ENCODE measurements at regions not wholly inside any gene's neighbourhood (a gene's known extent, or its start where the extent isn't known, plus 50 kb on each side); places are given as distances from the start of the nearest gene placed in this dataset.
A peak's percentile ranks its signal among the peaks of the same experiment; 100 is the strongest.

- TF ChIP-seq, protein P1, sequence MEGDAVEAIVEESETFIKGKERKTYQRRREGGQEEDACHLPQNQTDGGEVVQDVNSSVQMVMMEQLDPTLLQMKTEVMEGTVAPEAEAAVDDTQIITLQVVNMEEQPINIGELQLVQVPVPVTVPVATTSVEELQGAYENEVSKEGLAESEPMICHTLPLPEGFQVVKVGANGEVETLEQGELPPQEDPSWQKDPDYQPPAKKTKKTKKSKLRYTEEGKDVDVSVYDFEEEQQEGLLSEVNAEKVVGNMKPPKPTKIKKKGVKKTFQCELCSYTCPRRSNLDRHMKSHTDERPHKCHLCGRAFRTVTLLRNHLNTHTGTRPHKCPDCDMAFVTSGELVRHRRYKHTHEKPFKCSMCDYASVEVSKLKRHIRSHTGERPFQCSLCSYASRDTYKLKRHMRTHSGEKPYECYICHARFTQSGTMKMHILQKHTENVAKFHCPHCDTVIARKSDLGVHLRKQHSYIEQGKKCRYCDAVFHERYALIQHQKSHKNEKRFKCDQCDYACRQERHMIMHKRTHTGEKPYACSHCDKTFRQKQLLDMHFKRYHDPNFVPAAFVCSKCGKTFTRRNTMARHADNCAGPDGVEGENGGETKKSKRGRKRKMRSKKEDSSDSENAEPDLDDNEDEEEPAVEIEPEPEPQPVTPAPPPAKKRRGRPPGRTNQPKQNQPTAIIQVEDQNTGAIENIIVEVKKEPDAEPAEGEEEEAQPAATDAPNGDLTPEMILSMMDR (IDR thresholded peaks at IDR 0.05), result no peak
- no peak for DNase-seq (ENCODE audit: low spot score)
- no peak overlapping the region for H3K27ac ChIP-seq
- no peak overlapping the region for H3K4me3 ChIP-seq
Observed at GRCh38 chr5:2696156-2696807, 55.2 kb downstream of the IRX2 start.

DNA sequence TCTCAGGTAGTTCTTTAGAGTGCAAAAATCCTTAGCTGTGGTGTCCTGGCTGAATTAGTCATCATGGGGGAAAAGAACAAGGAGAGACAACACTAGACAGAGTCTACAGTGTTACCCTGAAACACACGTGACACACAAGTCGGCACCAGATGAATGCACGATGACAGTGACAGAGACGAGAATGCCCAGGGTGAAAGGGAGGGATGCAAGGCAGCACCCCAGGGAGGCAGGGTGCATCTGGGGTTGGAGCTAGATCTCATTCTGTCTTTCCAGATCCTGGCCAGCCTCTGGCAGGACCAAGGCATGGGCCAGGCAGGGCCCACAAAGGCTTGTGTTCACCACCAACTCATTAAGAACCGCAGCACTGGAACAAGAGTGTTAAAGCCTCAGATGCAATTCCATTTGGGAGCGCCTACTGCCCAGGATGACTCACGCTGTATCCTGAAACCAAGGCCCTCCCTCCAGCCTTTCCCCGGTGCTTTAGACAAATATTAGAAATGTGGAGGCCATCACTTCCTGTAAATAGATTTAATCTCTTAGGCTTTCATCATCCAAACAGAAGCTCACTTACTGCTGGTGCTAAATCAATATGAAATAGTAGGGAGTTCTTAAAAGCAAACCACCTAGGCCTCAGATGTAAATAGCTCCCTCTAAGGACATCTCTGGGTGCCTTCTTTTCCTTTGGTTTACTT lies 56.1 kb downstream of the IRX2 start:
- Histone ChIP-seq H3K4me3 (no peak overlapping the region), H3K27ac (no peak overlapping the region)
- peak; percentile 56 for DNase-seq (ENCODE audit: low spot score)
- TF ChIP-seq, protein P1 (IDR thresholded peaks at IDR 0.05), result no peak

DNA sequence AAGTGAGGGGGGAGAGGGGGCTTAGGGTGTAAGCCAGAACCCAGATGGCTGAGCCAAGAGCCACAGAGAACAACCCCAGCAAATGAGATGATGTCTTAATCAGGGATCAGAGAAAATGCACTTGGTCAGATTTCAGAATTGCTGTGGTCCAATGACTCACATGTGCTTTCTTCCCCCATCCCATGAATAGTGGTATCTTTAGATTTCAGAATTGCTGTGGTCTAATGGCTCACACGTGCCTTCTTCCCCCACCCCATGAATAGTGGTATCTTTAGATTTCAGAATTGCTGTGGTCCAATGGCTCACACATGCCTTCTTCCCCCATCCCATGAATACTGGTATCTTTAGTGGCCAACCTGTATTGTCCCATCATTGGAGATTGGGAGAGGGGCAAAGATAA lies 59.9 kb downstream of the IRX2 start:
- H3K4me3 ChIP-seq, result no peak overlapping the region
- no peak overlapping the region for H3K27ac ChIP-seq
- DNase-seq (ENCODE audit: low spot score), result peak; percentile 4
- TF ChIP-seq, protein P1 (IDR thresholded peaks at IDR 0.05), result no peak

DNA sequence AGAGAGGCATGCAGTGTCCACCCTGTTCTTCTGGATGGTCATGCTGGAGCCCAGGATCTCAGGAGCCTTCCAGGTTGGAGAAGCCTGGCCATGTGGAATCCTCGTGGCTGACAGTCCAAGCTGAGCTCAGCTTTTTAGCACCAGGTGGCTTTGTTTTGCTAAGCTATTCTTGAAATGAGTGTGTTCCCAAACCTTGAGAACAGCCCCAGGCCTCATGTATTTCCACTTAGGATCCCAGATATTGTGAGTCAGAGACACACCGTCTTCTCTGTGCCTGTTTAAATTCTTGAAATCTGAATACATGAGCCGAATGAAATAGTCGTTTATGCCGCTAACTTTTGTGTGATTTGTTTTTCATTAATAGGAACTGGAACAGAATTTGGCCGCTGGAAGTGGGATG lies 61.2 kb downstream of the IRX2 start:
- H3K27ac ChIP-seq, result no peak overlapping the region
- TF ChIP-seq, protein P1 (IDR thresholded peaks at IDR 0.05), result no peak

GRCh38 chr5:2688586-2688985 lies 62.9 kb downstream of the IRX2 start:
- TF ChIP-seq, protein P1 (IDR thresholded peaks at IDR 0.05), result no peak
- Histone ChIP-seq H3K27ac (no peak overlapping the region), H3K4me3 (no peak overlapping the region)
- DNase-seq (ENCODE audit: low spot score), result no peak

More for the DNA sequence above, 61.2 kb downstream of the IRX2 start:
- DNase-seq (ENCODE audit: low spot score), result no peak
- H3K4me3 ChIP-seq, result no peak overlapping the region

DNA sequence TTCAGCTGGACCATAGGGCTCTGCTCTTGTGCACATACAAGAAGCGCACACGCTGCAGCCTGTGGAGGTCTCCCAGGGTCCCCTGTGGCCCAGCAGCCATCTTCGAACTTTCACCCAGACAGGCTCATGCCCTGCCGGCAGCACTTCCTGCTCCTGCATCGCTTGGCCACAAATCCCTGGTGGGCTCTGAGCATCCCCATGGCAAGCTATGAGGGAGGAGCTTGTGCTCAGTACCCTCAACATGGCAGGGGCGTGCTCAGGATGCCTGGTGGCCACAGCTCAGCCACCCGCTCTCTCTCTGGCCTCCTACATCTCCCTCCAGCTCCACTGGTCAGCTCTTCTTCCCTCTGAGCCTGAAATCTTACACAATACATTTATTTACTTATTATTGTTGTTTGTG lies 63.7 kb downstream of the IRX2 start:
- Histone ChIP-seq H3K27ac (no peak overlapping the region), H3K4me3 (no peak overlapping the region)
- peak; percentile 50 for DNase-seq (ENCODE audit: low spot score)
- TF ChIP-seq, protein P1 (IDR thresholded peaks at IDR 0.05), result no peak
